Transverse colon (tissue), 4 donors: ENCODE measurements at regions not wholly inside any gene's neighbourhood (a gene's known extent, or its start where the extent isn't known, plus 50 kb on each side); places are given as distances from the start of the nearest gene placed in this dataset.

Experiments
- DNase-seq: peaks from one replicate; pipeline ENCODE4 v3.0.0-alpha.2; 2019
- H3K27ac ChIP-seq, 4 donors: fragments of 200-600 bp; sonication (generic); 2 replicates each; pipeline ENCODE4 v1.5.1; 2016 to 2018; ENCODE audit warnings: inconsistent platforms in 4 of 4
- H3K27me3 ChIP-seq: fragments of 200-600 bp; sonication (generic); 2 replicates; pipeline ENCODE4 v1.5.1; 2017; ENCODE audit warnings: inconsistent platforms
- H3K36me3 ChIP-seq, 4 donors: fragments of 200-600 bp; sonication (generic); 2 replicates each; pipeline ENCODE4 v1.5.1; 2017 to 2019; ENCODE audit warnings: inconsistent platforms in 4 of 4
- H3K4me1 ChIP-seq, 4 donors: fragments of 200-600 bp; sonication (generic); 2 replicates each; pipeline ENCODE4 v1.5.1; 2017 to 2020; ENCODE audit warnings: inconsistent platforms in 4 of 4
- H3K4me3 ChIP-seq, 4 donors: fragments of 200-600 bp; sonication (generic); 1 replicate in 1 of 4; 2 replicates in 3 of 4; pipeline versions ENCODE4 v1.5.1 to v1.6.1; 2017 to 2019; ENCODE audit warnings: inconsistent platforms in 4 of 4
- H3K9me3 ChIP-seq, 2 donors: fragments of 200-600 bp; sonication (generic); 2 replicates each; pipeline ENCODE4 v1.5.1; 2017 to 2019; ENCODE audit warnings: inconsistent platforms in 2 of 2
- CTCF ChIP-seq, 5 experiments: fragments of 200-600 bp in 3 of 5; fragments of 450-650 bp in 2 of 5; sonication (generic) in 3 of 5; IDR thresholded peaks; 1 replicate in 2 of 5; 2 replicates in 3 of 5; pipeline ENCODE4 v1.5.1; 2016 to 2017; ENCODE audit warnings: antibody characterized with exemption in 5 of 5, inconsistent platforms in 3 of 5, mild to moderate bottlenecking in 2 of 5, moderate library complexity in 1 of 5
- EP300 ChIP-seq: sonication (generic); formaldehyde crosslinking; IDR thresholded peaks from one replicate; pipeline ENCODE4 v1.6.1; 2017; ENCODE audit warnings: antibody characterized with exemption, low read depth
- POLR2A ChIP-seq: fragments of 450-650 bp; IDR thresholded peaks from one replicate; pipeline ENCODE4 v1.6.1; 2016; ENCODE audit warnings: antibody characterized with exemption, mild to moderate bottlenecking, moderate library complexity
- POLR2AphosphoS5 ChIP-seq, 3 donors: sonication (generic); formaldehyde crosslinking; IDR thresholded peaks; one replicate each; pipeline ENCODE4 v1.6.1; 2016; ENCODE audit warnings: antibody characterized with exemption in 3 of 3
- WGBS, 2 donors: methylation state at CpG; one replicate each; pipeline ENCODE4 v1.1.5; 2018; ENCODE audit warnings: low coverage in 1 of 2; 5-methylcytosine and 5-hydroxymethylcytosine counted together
- in situ Hi-C, 4 donors: fragments of 200-750 bp; cut with MboI; loops; one replicate each; pipeline versions ENCODE4 v1.15.0 to v1.15.1; 2017; ENCODE audit warnings: low sequenced_read_pairs in 3 of 4, low pct_ligation_motif_present in 1 of 4, low pct_unique_long_range_greater_than_20kb in 1 of 4
- intact Hi-C: fragments of 100-400 bp; cut with DNase I; formaldehyde crosslinking; loops from one replicate; pipeline ENCODE4 v1.15.1; 2023; ENCODE audit warnings: low total_unique reads

GRCh38 chr22:48147404-48147803 is 1385.0 kb downstream of the TBC1D22A start:
- Histone ChIP-seq H3K4me3 (no peak overlapping the region), H3K4me1 (no peaks in the 10 kb centered on the region)
- WGBS, 2 donors = 38% methylated on average over 4 of the region's 4 CpGs; no CpG with 5 or more reads in 1 of the 2 donors

GRCh38 chr22:48146426-48146825 is 1384.0 kb downstream of the TBC1D22A start:
- no peak for DNase-seq
- Histone ChIP-seq H3K9me3 (peaks cover 0 to 2% of the 10 kb centered on the region in 2 donors), H3K36me3 (no peaks in the 10 kb centered on the region), H3K27me3 (peaks cover 25% of the 10 kb centered on the region), H3K27ac (no peak overlapping the region), H3K4me3 (no peak overlapping the region), H3K4me1 (no peaks in the 10 kb centered on the region)
- TF ChIP-seq CTCF (IDR thresholded peaks at IDR 0.05) = no peak
- no peak for TF ChIP-seq POLR2AphosphoS5 (IDR thresholded peaks at IDR 0.05)
- TF ChIP-seq POLR2A = no peak
- no peak for TF ChIP-seq EP300
- intact Hi-C loops = no loop called here
- WGBS, 2 donors = 54 to 81% methylated on average over 6 of the region's 6 CpGs
- in situ Hi-C loops = no loop called here

More at GRCh38 chr22:48147404-48147803, 1385.0 kb downstream of the TBC1D22A start:
- intact Hi-C loops (no loop called here), in situ Hi-C loops (no loop called here)
- Histone ChIP-seq H3K36me3 (no peaks in the 10 kb centered on the region), H3K27ac (no peak overlapping the region), H3K27me3 (peaks cover 26% of the 10 kb centered on the region), H3K9me3 (peaks cover 0 to 2% of the 10 kb centered on the region in 2 donors)
- DNase-seq = no peak
- TF ChIP-seq EP300 (no peak), POLR2A (no peak)

- Histone ChIP-seq H3K27ac (no peak overlapping the region), H3K9me3 (peaks cover 0 to 2% of the 10 kb centered on the region in 2 donors), H3K27me3 (peaks cover 25% of the 10 kb centered on the region), H3K36me3 (no peaks in the 10 kb centered on the region), H3K4me1 (no peaks in the 10 kb centered on the region), H3K4me3 (no peak overlapping the region)
- intact Hi-C loops = no loop called here
- WGBS, 2 donors = 42% methylated on average over 7 of the region's 7 CpGs; no CpG with 5 or more reads in 1 of the 2 donors
- in situ Hi-C loops = no loop called here
- DNase-seq = no peak
- no peak for TF ChIP-seq POLR2A
- TF ChIP-seq EP300 = no peak
- no peak for TF ChIP-seq POLR2AphosphoS5 (IDR thresholded peaks at IDR 0.05)
- no peak for TF ChIP-seq CTCF (IDR thresholded peaks at IDR 0.05)
Measured at GRCh38 chr22:48145738-48146137, 1383.3 kb downstream of the TBC1D22A start.

- Histone ChIP-seq H3K4me3 (no peak overlapping the region), H3K27ac (no peak overlapping the region), H3K36me3 (no peaks in the 10 kb centered on the region), H3K9me3 (peaks cover 0 to 2% of the 10 kb centered on the region in 2 donors), H3K4me1 (no peaks in the 10 kb centered on the region), H3K27me3 (peaks cover 25% of the 10 kb centered on the region)
- in situ Hi-C loops = no loop called here
- no peak for TF ChIP-seq CTCF (IDR thresholded peaks at IDR 0.05)
- TF ChIP-seq POLR2A = no peak
- TF ChIP-seq POLR2AphosphoS5 (IDR thresholded peaks at IDR 0.05) = no peak
- TF ChIP-seq EP300 = no peak
- WGBS, 2 donors = 90 to 100% methylated on average over 3 to 4 of the region's 4 CpGs
- no peak for DNase-seq
- intact Hi-C loops = no loop called here
Measured at GRCh38 chr22:48144318-48144717, 1381.9 kb downstream of the TBC1D22A start.

GRCh38 chr22:48143856-48144255 is 1381.4 kb downstream of the TBC1D22A start:
- Histone ChIP-seq H3K4me1 (peaks cover 0 to 1% (median 0%) of the 10 kb centered on the region in 4 donors), H3K27me3 (peaks cover 25% of the 10 kb centered on the region), H3K9me3 (peaks cover 0 to 2% of the 10 kb centered on the region in 2 donors), H3K27ac (no peak overlapping the region), H3K4me3 (no peak overlapping the region), H3K36me3 (no peaks in the 10 kb centered on the region)
- TF ChIP-seq CTCF (IDR thresholded peaks at IDR 0.05) = no peak
- TF ChIP-seq EP300 = no peak
- TF ChIP-seq POLR2AphosphoS5 (IDR thresholded peaks at IDR 0.05) = no peak
- no peak for TF ChIP-seq POLR2A
- in situ Hi-C loops = no loop called here
- intact Hi-C loops = no loop called here
- 86 to 93% methylated on average over 3 to 7 of the region's 7 CpGs for whole genome bisulfite sequencing, 2 donors
- DNase-seq = no peak
